Mesenchymal stem cell (in vitro differentiated cells and primary cell): ENCODE measurements at regions not wholly inside any gene's neighbourhood (a gene's known extent, or its start where the extent isn't known, plus 50 kb on each side); places are given as distances from the start of the nearest gene placed in this dataset.

Experiments used
- DNase-seq: peaks from one replicate; pipeline ENCODE4 v3.0.0-alpha.2; 2013
- H2AFZ ChIP-seq: one replicate; pipeline ENCODE4 v1.6.1; 2013; ENCODE audit warnings: low read depth, mild to moderate bottlenecking, control low read depth, inconsistent platforms, low read length, moderate library complexity
- H2AK5ac ChIP-seq: 2 replicates; pipeline ENCODE4 v1.6.1; 2013; ENCODE audit warnings: low read length, moderate library complexity, mild to moderate bottlenecking, inconsistent platforms; ENCODE audit not compliant: severe bottlenecking
- H2BK120ac ChIP-seq: one replicate; pipeline ENCODE4 v1.6.1; 2013; ENCODE audit warnings: low read depth, mild to moderate bottlenecking, inconsistent platforms, low read length, moderate library complexity
- H2BK12ac ChIP-seq, 2 experiments: one replicate each; pipeline ENCODE4 v1.6.1; 2013; ENCODE audit warnings: inconsistent platforms in 2 of 2, low read length in 2 of 2, mild to moderate bottlenecking in 2 of 2, moderate library complexity in 2 of 2, control low read depth in 1 of 2
- H2BK15ac ChIP-seq: one replicate; pipeline ENCODE4 v1.6.1; 2013; ENCODE audit warnings: mild to moderate bottlenecking, low read depth, inconsistent platforms; ENCODE audit not compliant: poor library complexity, severe bottlenecking
- H2BK5ac ChIP-seq: 2 replicates; pipeline ENCODE4 v1.6.1; 2013; ENCODE audit warnings: low read depth, mild to moderate bottlenecking, low read length, control low read depth, inconsistent platforms; ENCODE audit not compliant: poor library complexity, severe bottlenecking
- H3K14ac ChIP-seq, 2 experiments: one replicate each; pipeline ENCODE4 v1.6.1; 2013; ENCODE audit warnings: inconsistent platforms in 2 of 2, low read length in 2 of 2, control low read depth in 1 of 2, mild to moderate bottlenecking in 1 of 2, moderate library complexity in 1 of 2
- H3K18ac ChIP-seq, 2 experiments: one replicate each; pipeline ENCODE4 v1.6.1; 2013; ENCODE audit warnings: inconsistent platforms in 2 of 2, low read length in 2 of 2, control low read depth in 1 of 2, low read depth in 1 of 2, mild to moderate bottlenecking in 1 of 2
- H3K23ac ChIP-seq, 2 experiments: one replicate each; pipeline ENCODE4 v1.6.1; 2013; ENCODE audit warnings: inconsistent platforms in 2 of 2, low read length in 2 of 2, mild to moderate bottlenecking in 2 of 2, moderate library complexity in 2 of 2, control low read depth in 1 of 2
- H3K27ac ChIP-seq: 2 replicates; pipeline ENCODE4 v1.5.1; 2013; ENCODE audit warnings: mild to moderate bottlenecking, moderate library complexity, low read length, control low read depth, inconsistent platforms; ENCODE audit not compliant: poor library complexity, severe bottlenecking
- H3K27me3 ChIP-seq, 2 experiments: 2 replicates each; pipeline versions ENCODE4 v1.6.1 to v1.7.0; 2013; ENCODE audit warnings: low read length in 2 of 2, mild to moderate bottlenecking in 2 of 2, moderate library complexity in 2 of 2, control low read depth in 1 of 2, inconsistent platforms in 1 of 2; ENCODE audit not compliant: control insufficient read depth in 1 of 2, insufficient read depth in 1 of 2
- H3K36me3 ChIP-seq, 2 experiments: 2 replicates each; pipeline versions ENCODE4 v1.6.1 to v1.7.0; 2013; ENCODE audit warnings: low read length in 2 of 2, control low read depth in 1 of 2, inconsistent platforms in 1 of 2, low read depth in 1 of 2, mild to moderate bottlenecking in 1 of 2; ENCODE audit not compliant: insufficient read depth in 2 of 2, control insufficient read depth in 1 of 2
- H3K4ac ChIP-seq, 2 experiments: one replicate each; pipeline ENCODE4 v1.6.1; 2013; ENCODE audit warnings: inconsistent platforms in 2 of 2, low read length in 2 of 2, mild to moderate bottlenecking in 2 of 2, moderate library complexity in 2 of 2, control low read depth in 1 of 2, low read depth in 1 of 2
- H3K4me1 ChIP-seq: 2 replicates; pipeline ENCODE4 v1.6.1; 2013; ENCODE audit warnings: low read depth, low read length, control low read depth; ENCODE audit not compliant: control insufficient read depth, insufficient read depth
- H3K4me2 ChIP-seq: 2 replicates; pipeline ENCODE4 v1.6.1; 2013; ENCODE audit warnings: low read length, mild to moderate bottlenecking, inconsistent platforms; ENCODE audit not compliant: poor library complexity, severe bottlenecking
- H3K4me3 ChIP-seq, 2 experiments: 2 replicates each; pipeline versions ENCODE4 v1.5.1 to v1.7.0; 2013; ENCODE audit warnings: low read length in 2 of 2, mild to moderate bottlenecking in 2 of 2, control low read depth in 1 of 2, low read depth in 1 of 2; ENCODE audit not compliant: insufficient read depth in 1 of 2
- H3K79me1 ChIP-seq: replicated peaks from 2 replicates; pipeline ENCODE4 v1.6.1; 2013; ENCODE audit warnings: mild to moderate bottlenecking, control low read depth, low read length, inconsistent platforms; ENCODE audit not compliant: poor library complexity, severe bottlenecking
- H3K9ac ChIP-seq: 2 replicates; pipeline ENCODE4 v1.7.0; 2013; ENCODE audit warnings: mild to moderate bottlenecking, low read length, moderate library complexity
- H3K9me3 ChIP-seq: 2 replicates; pipeline ENCODE4 v1.7.0; 2013; ENCODE audit warnings: mild to moderate bottlenecking, low read length; ENCODE audit not compliant: control insufficient read depth
- H4K8ac ChIP-seq: one replicate; pipeline ENCODE4 v1.6.1; 2013; ENCODE audit warnings: inconsistent platforms, mild to moderate bottlenecking, low read length, moderate library complexity
- H4K91ac ChIP-seq: one replicate; pipeline ENCODE4 v1.6.1; 2013; ENCODE audit warnings: mild to moderate bottlenecking, low read length, inconsistent platforms
- WGBS: methylation state at CpG from one replicate; pipeline ENCODE4 v1.1.7; 2013; ENCODE audit warnings: mixed read lengths; 5-methylcytosine and 5-hydroxymethylcytosine counted together

- Histone ChIP-seq H3K4me1 (no peaks in the 10 kb centered on the region), H3K4ac (no peak overlapping the region), H3K79me1 (peaks cover 1% of the 10 kb centered on the region), H2AFZ (no peak overlapping the region), H3K18ac (no peak overlapping the region), H2AK5ac (no peak overlapping the region), H2BK12ac (no peak overlapping the region), H3K4me2 (no peak overlapping the region), H3K36me3 (peaks cover 0 to 8% of the 10 kb centered on the region in 2 experiments), H3K4me3 (no peak overlapping the region), H3K27ac (no peak overlapping the region), H3K9me3 (no peaks in the 10 kb centered on the region), H2BK5ac (no peak overlapping the region), H4K91ac (no peak overlapping the region), H4K8ac (no peak overlapping the region), H3K9ac (no peak overlapping the region), H3K23ac (no peak overlapping the region), H3K14ac (no peak overlapping the region), H2BK15ac (no peak overlapping the region), H2BK120ac (no peak overlapping the region), H3K27me3 (no peaks in the 10 kb centered on the region)
- WGBS: no CpG with 5 or more reads among the region's 2 CpGs
- DNase-seq: no peak
Observed at GRCh38 chr21:29418813-29419212, 120.1 kb downstream of the BACH1 start.

- no peak overlapping the region for H2BK15ac ChIP-seq
- no peak overlapping the region for H3K18ac ChIP-seq
- H2BK12ac ChIP-seq: no peak overlapping the region
- H3K9ac ChIP-seq: no peak overlapping the region
- DNase-seq: no peak
- H2BK5ac ChIP-seq: no peak overlapping the region
- no peak overlapping the region for H3K23ac ChIP-seq
- no peaks in the 10 kb centered on the region for H3K9me3 ChIP-seq
- H2BK120ac ChIP-seq: no peak overlapping the region
- H3K4ac ChIP-seq: no peak overlapping the region
- H2AK5ac ChIP-seq: no peak overlapping the region
- no peaks in the 10 kb centered on the region for H3K4me1 ChIP-seq
- WGBS: 100% methylated on average over 1 of the region's 1 CpG
- H4K8ac ChIP-seq: no peak overlapping the region
- no peak overlapping the region for H3K27ac ChIP-seq
- H3K4me3 ChIP-seq: no peak overlapping the region
- H3K79me1 ChIP-seq: peaks cover 1% of the 10 kb centered on the region
- H3K36me3 ChIP-seq: peaks cover 0 to 8% of the 10 kb centered on the region in 2 experiments
- no peak overlapping the region for H3K14ac ChIP-seq
- H2AFZ ChIP-seq: no peak overlapping the region
- no peak overlapping the region for H3K4me2 ChIP-seq
- no peaks in the 10 kb centered on the region for H3K27me3 ChIP-seq
- no peak overlapping the region for H4K91ac ChIP-seq
Observed at GRCh38 chr21:29419422-29419821, 120.7 kb downstream of the BACH1 start.

- peaks cover 1% of the 10 kb centered on the region for H3K79me1 ChIP-seq
- no peak overlapping the region for H3K14ac ChIP-seq
- no peak overlapping the region for H3K4me3 ChIP-seq
- DNase-seq: no peak
- no peaks in the 10 kb centered on the region for H3K4me1 ChIP-seq
- no peaks in the 10 kb centered on the region for H3K36me3 ChIP-seq
- no peak overlapping the region for H2AK5ac ChIP-seq
- no peak overlapping the region for H2AFZ ChIP-seq
- H3K23ac ChIP-seq: no peak overlapping the region
- no peak overlapping the region for H3K18ac ChIP-seq
- no peak overlapping the region for H2BK15ac ChIP-seq
- no peaks in the 10 kb centered on the region for H3K9me3 ChIP-seq
- H3K27ac ChIP-seq: no peak overlapping the region
- no peak overlapping the region for H4K8ac ChIP-seq
- H4K91ac ChIP-seq: no peak overlapping the region
- WGBS: 80% methylated on average over 1 of the region's 2 CpGs
- H3K27me3 ChIP-seq: no peaks in the 10 kb centered on the region
- no peak overlapping the region for H2BK12ac ChIP-seq
- H2BK5ac ChIP-seq: no peak overlapping the region
- no peak overlapping the region for H3K4ac ChIP-seq
- H3K4me2 ChIP-seq: no peak overlapping the region
- H2BK120ac ChIP-seq: no peak overlapping the region
- H3K9ac ChIP-seq: no peak overlapping the region
Observed at GRCh38 chr21:29423099-29423870, 124.6 kb downstream of the BACH1 start.

GRCh38 chr21:29424728-29425127 is 126.0 kb downstream of the BACH1 start:
- Histone ChIP-seq H3K4me3 (no peak overlapping the region), H3K18ac (no peak overlapping the region), H3K9me3 (no peaks in the 10 kb centered on the region), H3K23ac (no peak overlapping the region), H4K91ac (no peak overlapping the region), H2BK120ac (no peak overlapping the region), H2BK5ac (no peak overlapping the region), H3K4ac (no peak overlapping the region), H4K8ac (no peak overlapping the region), H3K4me2 (no peak overlapping the region), H2AFZ (no peak overlapping the region), H2BK12ac (no peak overlapping the region), H3K14ac (no peak overlapping the region), H3K27me3 (no peaks in the 10 kb centered on the region), H3K27ac (no peak overlapping the region), H3K36me3 (no peaks in the 10 kb centered on the region), H3K4me1 (no peaks in the 10 kb centered on the region), H3K9ac (no peak overlapping the region), H3K79me1 (peaks cover 3% of the 10 kb centered on the region), H2BK15ac (no peak overlapping the region), H2AK5ac (no peak overlapping the region)
- no peak for DNase-seq
- 100% methylated on average over 1 of the region's 2 CpGs for WGBS
